Dedifferentiated amniotic fluid mesenchymal stem cell (primary cell): ENCODE measurements at regions not wholly inside any gene's neighbourhood (a gene's known extent, or its start where the extent isn't known, plus 50 kb on each side); places are given as distances from the start of the nearest gene placed in this dataset.

Experiments used
- DNase-seq: peaks from one replicate; pipeline ENCODE4 v3.0.0-alpha.2; 2016; ENCODE audit errors: extremely low spot score

- peak; percentile 68 for DNase-seq
Observed at GRCh38 chrX:131778269-131779218, 234.7 kb downstream of the OR13H1 start.

GRCh38 chrX:131779306-131779705, 235.4 kb downstream of the OR13H1 start:
- no peak for DNase-seq

DNA sequence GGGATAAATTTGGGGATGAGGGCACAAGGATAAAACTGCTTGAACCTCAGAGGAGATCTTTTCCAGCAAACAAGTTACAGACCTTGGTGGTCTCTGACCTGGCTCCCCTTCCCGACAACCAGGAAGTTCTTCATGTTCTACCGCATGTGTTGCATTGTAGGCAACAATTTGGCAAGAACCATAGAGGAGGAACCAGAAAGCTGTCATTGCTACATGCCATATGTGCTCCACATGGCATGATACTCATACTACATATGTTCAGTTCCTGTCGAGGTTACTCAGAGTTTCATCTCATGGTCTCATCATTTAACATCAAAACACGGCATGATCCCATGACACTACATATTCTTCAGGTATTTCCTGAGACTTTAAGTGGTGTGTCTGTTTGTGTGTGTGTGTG, 235.9 kb downstream of the OR13H1 start:
- DNase-seq = no peak

GRCh38 chrX:131782646-131783045, 238.8 kb downstream of the OR13H1 start:
- DNase-seq = no peak

DNA sequence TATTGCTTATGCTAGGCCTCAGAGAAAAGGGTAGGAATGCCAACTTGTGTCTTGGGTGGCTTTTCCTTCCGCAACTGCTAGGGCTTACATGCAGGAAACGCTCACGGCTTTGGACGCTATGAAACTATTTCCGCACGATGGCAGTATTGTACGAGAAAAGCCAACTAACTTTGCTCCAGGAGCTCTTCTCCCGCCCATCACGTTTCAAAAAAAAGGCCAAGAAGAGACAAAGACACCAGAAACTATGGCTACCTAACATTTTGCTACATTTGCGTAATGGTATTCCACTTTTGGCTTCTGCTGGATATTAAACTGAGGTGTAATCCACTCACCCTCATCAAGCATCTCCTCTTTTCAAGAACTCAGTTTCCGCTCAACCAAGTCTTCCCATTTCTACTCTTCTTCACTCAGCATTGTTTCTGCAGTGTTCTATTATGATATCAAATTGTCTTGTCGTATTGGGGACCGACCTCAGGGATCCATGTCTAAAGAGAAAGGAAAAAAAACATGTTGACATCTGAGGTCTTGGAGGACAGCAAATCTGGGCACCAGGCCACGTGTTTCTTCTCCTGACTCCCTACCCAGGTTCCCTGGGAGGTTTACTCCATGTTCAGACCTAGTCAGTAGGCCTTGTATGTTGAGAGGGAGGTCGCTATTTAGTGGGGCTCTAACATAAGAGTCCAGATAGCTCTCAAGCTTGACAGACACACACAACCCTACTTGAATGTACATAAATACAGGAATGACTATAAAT, 239.4 kb upstream of the STK26 start:
- peak; percentile 77 for DNase-seq

DNA sequence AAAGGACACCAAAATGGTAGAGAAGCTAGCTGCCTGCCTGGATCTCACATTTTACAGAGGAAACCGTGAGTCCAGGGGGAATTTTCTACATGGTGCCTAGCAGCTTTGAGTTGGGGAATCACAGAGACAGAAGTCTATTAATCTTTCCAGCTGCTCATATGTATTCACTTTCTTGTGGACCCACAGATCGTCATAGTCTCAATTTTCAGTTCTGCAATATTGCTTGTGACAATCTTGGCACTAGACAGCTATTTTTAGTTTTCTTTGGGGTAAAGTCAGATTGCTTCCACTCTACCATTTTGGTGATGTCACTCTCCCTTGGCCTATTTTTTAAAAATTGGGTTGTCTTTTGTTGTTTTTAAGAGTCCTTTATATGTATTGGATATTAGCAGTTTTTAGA, 233.4 kb upstream of the STK26 start:
- no peak for DNase-seq

DNA sequence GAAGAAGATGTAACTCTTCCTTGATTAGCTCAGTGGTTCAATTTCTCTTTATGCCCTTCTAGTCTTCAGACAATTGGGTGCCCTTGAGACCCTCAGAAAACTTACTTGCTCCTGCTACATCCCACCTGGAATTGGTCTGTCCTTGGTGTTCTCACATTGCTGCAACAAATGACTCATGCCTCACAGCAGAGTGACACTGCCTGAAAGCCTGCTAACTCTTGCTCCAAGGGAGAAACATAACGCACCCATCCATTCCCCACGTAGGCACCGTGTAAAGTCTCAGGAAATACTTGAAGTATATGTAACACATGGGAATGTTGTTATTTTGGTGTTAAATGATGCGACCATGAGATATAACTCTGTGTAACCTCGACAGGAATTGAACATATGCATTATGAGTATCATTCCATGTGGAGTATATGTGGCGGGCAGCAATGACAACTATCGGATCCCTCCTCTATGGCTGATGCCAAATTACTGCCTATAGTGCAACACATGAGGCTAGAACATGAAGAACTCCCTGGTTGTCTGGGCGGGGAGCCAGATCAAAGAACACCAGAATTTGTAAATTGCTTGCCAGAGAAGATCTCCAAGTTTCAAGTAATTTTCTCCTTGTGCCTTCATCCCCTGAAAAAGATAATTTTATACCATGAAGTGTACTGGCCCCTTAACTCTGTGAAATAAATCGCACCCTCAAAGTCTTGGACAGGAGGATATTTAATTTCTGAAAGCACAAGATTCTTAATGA, 231.3 kb upstream of the STK26 start:
- no peak for DNase-seq

DNA sequence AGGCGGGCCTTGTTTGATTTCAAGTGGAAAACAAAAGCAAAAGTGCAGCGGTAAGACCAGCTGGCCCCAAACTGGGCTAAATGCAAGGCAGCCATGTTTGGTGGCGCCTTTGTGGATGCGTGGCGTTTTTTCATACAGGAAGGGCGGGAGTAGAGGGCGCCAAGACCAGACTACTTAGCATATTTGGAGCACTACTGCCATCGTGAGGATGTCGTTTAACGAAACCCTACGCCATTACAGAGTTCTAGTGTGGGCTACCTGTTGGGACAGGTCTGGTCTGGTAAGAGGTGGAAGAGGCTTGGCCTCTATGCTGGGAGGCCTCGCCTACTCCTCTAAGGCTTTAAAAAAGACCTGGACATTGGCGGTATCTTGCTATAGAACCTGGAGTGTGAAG, 230.7 kb upstream of the STK26 start:
- peak; percentile 74 for DNase-seq

- peak; percentile 97 for DNase-seq
Observed at GRCh38 chrX:131792789-131793462, 230.2 kb upstream of the STK26 start.

DNA sequence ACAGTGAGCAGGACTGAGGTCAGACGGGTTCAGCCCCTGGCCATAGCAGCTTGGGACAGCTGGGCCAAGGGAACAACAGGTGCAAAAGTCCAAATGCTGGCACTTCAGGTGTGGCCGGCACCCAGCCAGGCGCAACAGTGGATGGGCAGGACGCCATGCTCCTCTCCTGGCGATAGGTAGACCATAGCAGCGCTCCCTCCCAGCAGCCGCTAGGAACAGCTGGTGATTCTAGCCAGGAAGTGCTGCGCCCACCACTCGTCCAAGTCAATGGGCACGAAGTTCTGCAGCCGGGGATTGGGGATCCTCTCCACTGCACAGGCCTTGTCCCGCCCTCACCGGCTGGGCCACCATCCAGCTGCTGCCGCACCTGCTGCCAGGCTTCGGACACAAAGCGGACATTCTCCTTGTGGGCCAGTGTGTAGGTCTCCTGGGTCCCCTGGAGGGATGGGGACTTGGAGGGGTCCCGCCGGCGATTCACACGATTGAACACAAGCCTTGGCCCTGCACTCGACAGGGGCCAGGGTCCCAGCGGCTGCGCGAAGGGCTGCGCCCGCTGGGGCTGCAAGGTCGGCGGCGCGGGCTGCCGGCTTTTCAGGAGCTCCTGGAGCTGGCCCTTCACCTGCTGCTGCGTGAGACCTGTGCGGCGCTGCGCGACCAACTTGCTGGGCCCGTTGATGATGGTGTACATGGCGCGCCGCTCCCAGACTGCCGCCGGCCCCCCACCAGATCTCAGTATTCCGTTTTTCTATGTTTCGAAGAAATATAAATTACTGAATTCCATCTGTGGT, 227.5 kb upstream of the STK26 start:
- DNase-seq = no peak

DNA sequence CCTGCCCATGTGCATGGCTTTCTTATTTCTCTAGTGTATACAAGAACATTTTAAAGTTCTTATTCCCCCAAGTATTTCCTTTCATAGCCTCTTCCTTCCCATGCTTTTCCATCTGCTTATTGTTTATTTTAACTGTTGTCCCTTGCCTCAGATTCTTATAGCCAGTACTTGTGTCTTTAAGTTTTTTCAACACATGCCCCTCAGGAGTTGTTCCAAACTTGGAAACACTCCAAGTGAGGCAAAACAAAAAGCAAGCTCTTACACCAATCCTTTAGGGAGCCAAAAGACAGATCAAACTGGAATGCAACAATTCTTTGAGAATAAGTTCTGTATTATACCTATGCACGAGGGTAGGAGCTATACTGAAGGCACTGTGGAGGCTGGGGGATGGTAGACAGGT, 222.0 kb upstream of the STK26 start:
- no peak for DNase-seq

DNA sequence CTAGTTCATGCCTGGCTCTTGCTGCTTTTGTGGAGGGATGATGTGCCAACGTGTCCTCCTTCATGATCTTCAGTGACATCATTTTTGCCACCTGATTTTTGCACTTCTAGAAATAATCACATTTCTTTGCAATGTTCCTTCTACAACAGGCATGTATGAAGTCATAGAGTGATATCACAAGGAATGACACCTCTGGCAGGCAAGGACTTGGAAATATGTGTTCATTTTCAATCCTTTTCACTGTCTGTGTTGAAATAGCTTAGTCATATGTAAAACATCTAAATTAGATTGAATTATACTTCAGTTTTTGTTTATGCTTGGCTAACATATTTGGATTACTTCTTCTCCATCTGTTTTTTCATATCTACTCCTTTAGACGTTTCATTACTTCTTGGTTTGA, 221.2 kb upstream of the STK26 start:
- DNase-seq = no peak

- DNase-seq = no peak
Observed at GRCh38 chrX:131802836-131803626, 220.1 kb upstream of the STK26 start.

- DNase-seq = no peak
Observed at GRCh38 chrX:131812847-131813825, 210.0 kb upstream of the STK26 start.

GRCh38 chrX:131816551-131817136, 206.5 kb upstream of the STK26 start:
- DNase-seq = peak; percentile 67

- no peak for DNase-seq
Observed at GRCh38 chrX:131818297-131818936, 204.7 kb upstream of the STK26 start.

DNA sequence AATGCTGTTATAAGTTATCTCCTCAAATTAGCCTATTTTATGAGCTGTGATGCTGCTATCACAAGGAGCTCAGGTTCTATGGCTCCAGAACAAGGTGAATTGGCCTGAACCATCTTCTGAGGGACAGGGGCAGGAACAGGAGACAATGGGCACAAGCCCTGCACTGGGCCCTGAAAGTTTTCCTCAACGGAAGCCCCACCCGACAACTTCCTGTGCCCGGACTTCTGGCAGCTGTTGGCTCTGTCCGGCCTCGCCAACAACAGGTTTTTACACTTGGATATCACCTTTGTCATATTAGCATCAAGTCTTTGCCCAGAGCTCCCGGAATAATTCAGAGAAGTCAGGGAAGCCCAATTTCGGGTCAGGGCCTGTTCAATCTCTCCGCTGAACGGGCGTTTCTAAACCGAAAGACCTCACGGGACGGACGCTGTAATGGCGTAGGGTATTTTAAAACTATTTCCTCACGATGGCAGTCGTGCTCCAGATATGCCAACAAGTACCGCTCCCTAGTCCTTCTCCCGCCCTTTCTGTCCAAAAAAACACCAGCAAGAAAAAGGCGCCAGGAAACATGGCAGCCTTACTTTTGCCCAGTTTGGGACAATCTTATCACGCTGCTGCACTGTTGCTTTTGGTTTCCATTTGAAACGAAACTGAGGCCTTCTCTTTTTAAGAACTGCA, 201.0 kb upstream of the STK26 start:
- DNase-seq = peak; percentile 60
